ENCODE measurements at regions not wholly inside any gene's neighbourhood (a gene's known extent, or its start where the extent isn't known, plus 50 kb on each side); places are given as distances from the start of the nearest gene placed in this dataset.

DNA sequence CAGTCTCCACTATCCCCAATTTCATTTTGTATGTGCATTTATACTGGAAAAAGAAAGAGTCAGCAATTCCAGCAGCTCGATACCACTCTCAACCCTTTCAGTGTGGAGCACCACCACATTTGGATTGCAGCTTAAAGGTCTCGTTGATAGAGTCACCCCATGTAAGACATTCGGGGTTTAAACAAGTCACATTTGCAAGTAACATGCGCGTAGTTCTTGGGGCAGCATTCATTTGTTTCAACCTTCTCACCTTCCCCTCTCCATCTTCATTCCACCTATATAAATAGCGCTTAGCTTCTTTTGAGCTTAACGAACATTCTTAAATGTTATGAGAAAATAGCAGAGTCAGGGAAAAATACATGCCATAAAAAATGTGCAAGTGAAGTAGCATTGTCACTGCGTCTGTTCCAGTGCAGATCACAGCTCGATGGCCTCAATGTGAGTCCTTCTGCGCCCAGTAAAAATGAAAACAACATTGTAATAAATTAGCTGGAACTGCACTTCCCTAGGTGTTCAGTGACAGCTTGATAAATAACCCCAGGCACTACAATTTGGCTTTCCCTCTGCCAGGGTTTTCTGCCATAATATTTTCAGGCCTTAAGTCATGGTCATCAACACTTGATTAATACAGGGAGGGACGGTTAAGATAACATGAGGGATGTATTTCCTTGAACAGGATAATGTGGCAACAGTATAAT, 737.8 kb upstream of the NRSN1 start:
- no peaks in the 10 kb centered on the region for H3K4me1 Mint-ChIP-seq
- no peaks in the 10 kb centered on the region for H3K27me3 Mint-ChIP-seq
- no peak overlapping the region for H3K27ac Mint-ChIP-seq
- peaks cover 3% of the 10 kb centered on the region for H3K9me3 Mint-ChIP-seq
- no peaks in the 10 kb centered on the region for H3K36me3 Mint-ChIP-seq
- H3K4me3 Mint-ChIP-seq: no peak overlapping the region
- DNase-seq: no peak

DNA sequence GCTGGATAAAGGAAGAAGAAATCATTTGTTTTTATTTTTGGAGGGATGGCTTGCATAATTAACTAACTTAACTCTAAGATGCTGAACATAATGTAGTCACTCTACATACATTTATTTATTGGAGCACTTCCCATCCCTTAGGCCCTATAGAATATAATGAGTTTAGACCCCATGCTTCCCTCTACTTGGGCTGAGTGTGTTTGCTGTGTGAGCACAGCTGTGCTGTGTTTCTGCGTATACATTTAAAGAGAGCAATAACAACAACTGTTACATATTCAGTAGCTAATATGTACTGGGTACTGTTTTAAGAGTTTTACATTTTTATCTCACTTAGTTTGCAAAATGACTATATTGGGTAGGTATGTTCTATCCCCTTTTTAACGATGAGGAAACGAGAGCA, 736.6 kb upstream of the NRSN1 start:
- H3K4me1 Mint-ChIP-seq: no peaks in the 10 kb centered on the region

DNA sequence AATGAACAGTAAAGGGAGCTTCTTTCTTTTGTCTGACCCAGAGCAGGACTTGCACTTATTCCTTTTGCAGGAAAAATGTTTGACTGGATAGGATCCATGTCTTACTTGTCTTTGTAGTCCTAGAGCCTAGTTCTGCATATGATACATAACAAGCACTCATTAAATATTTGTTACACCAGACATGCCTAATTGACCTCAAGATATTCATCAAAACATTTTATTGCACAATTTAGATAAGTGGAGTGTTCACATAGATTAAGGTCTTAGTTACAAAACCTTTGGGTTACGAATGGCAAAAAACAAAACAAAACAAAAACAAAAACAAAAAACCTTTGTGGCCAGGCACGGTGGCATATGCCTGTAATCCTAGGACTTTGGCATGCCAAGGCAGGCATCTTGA, 735.8 kb upstream of the NRSN1 start:
- H3K36me3 Mint-ChIP-seq: no peaks in the 10 kb centered on the region
- H3K27me3 Mint-ChIP-seq: no peaks in the 10 kb centered on the region
- H3K4me1 Mint-ChIP-seq: no peaks in the 10 kb centered on the region
- DNase-seq: no peak
- peaks cover 3% of the 10 kb centered on the region for H3K9me3 Mint-ChIP-seq
- no peak overlapping the region for H3K4me3 Mint-ChIP-seq
- H3K27ac Mint-ChIP-seq: no peak overlapping the region

More for the DNA sequence above, 736.6 kb upstream of the NRSN1 start:
- Mint-ChIP-seq H3K4me3 (no peak overlapping the region), H3K27ac (no peak overlapping the region), H3K36me3 (no peaks in the 10 kb centered on the region), H3K27me3 (no peaks in the 10 kb centered on the region), H3K9me3 (peaks cover 3% of the 10 kb centered on the region)
- no peak for DNase-seq

DNA sequence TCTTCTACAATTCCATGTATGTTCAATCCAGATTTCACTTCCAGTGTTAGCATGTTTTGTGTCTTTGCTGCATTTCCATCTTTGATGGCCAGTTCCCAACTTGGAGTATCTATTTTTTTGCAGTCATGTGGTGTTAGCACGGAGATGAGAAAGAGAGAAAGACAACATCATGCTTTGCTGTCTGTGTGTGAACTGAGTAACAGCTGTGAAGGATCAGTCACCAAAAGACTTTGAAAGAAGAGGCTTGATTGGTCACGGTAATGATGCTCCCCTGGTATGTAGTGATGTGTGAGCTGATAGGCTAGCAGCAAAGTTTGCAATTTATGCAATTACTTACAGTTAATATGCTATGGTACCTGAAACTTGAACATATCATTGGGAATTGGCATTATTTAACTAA, 731.3 kb upstream of the NRSN1 start:
- H3K27ac Mint-ChIP-seq: no peak overlapping the region
- H3K4me1 Mint-ChIP-seq: no peaks in the 10 kb centered on the region
- H3K36me3 Mint-ChIP-seq: no peaks in the 10 kb centered on the region
- H3K27me3 Mint-ChIP-seq: no peaks in the 10 kb centered on the region
- no peak overlapping the region for H3K4me3 Mint-ChIP-seq
- H3K9me3 Mint-ChIP-seq: peaks cover 3% of the 10 kb centered on the region
- no peak for DNase-seq

DNA sequence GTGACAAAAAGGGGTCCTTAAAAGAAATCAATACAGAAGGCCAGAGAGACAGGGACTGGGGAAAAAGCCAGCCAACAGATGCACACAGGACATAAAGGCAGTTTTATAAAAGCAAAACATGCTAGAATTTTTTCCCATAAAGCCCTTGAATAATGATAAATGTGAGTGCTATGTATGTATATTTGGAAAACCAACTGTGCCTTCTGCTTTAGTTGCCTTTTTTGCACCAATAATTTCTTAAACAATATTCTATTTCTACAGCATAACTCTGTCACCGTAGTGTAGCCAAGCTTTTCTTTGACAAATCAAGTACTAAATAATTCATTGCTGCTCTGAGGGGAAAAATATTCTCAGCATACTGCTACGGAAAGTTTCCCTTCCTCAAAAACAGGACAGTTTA, 730.6 kb upstream of the NRSN1 start:
- DNase-seq: no peak
- no peaks in the 10 kb centered on the region for H3K27me3 Mint-ChIP-seq
- H3K4me1 Mint-ChIP-seq: no peaks in the 10 kb centered on the region
- H3K4me3 Mint-ChIP-seq: no peak overlapping the region
- H3K27ac Mint-ChIP-seq: no peak overlapping the region
- H3K36me3 Mint-ChIP-seq: no peaks in the 10 kb centered on the region
- H3K9me3 Mint-ChIP-seq: peaks cover 2% of the 10 kb centered on the region

DNA sequence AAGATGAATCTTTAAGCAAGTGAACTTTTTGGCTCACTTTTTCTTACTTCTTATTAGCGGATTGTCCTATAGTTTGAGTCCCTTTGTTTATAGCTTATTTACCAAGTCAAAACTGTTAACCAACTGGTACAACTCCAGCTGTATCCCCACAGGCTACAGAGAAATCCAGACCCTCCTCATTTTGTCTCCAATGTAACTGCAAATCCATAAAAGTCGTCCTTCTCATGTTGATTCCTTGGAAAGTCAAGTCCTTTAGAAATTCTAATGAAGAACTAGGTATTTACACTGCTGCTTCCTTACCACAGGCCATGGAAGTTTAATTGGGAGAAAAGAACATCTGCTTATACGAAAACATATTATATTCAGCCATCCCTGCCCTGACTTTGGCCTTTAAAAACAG, 729.1 kb upstream of the NRSN1 start:
- H3K4me3 Mint-ChIP-seq: no peak overlapping the region
- H3K4me1 Mint-ChIP-seq: no peaks in the 10 kb centered on the region
- H3K27me3 Mint-ChIP-seq: no peaks in the 10 kb centered on the region
- no peaks in the 10 kb centered on the region for H3K36me3 Mint-ChIP-seq
- H3K9me3 Mint-ChIP-seq: no peaks in the 10 kb centered on the region
- H3K27ac Mint-ChIP-seq: no peak overlapping the region
- no peak for DNase-seq

DNA sequence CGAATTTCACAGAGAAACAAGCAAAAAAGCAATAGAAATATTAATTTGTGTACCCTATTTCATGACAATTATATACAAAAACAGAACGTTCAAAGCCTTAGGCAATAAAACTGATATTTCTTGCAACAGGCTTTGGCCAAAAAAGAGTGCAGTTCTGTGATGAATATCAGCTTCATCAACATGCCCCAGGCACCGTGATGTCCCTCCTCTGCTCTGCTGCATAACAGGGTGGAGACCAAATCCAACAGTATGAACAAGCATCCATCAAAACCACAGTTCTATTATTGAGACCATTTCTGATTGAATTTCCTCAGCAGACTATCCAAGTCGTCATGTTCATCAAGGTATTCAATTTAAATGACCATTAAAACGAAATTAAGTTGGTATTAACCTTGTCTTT, 722.6 kb upstream of the NRSN1 start:
- Mint-ChIP-seq H3K27ac (no peak overlapping the region), H3K4me3 (no peak overlapping the region), H3K9me3 (no peaks in the 10 kb centered on the region), H3K27me3 (no peaks in the 10 kb centered on the region), H3K4me1 (no peaks in the 10 kb centered on the region), H3K36me3 (no peaks in the 10 kb centered on the region)
- no peak for DNase-seq

DNA sequence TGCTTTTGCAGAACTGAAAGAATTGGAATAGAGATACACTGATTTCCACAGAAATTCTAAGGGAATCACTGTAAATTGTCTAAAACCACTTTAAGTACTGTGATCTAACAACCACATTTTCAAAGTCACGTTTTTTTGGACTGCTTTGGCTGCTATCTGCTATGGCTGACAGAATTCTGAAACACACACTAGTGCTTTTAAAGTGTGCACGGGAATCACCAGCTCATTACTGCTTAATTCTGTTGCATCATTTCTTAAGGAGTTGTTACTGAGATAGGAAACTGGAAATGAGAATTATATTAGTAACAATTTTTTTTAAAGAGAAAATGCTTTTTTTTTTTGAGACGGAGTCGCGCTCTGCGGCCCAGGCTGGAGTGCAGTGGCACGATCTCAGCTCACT, 716.5 kb upstream of the NRSN1 start:
- Mint-ChIP-seq H3K27ac (no peak overlapping the region), H3K4me3 (no peak overlapping the region), H3K9me3 (peaks cover 3% of the 10 kb centered on the region), H3K36me3 (no peaks in the 10 kb centered on the region), H3K4me1 (no peaks in the 10 kb centered on the region), H3K27me3 (no peaks in the 10 kb centered on the region)
- no peak for DNase-seq

DNA sequence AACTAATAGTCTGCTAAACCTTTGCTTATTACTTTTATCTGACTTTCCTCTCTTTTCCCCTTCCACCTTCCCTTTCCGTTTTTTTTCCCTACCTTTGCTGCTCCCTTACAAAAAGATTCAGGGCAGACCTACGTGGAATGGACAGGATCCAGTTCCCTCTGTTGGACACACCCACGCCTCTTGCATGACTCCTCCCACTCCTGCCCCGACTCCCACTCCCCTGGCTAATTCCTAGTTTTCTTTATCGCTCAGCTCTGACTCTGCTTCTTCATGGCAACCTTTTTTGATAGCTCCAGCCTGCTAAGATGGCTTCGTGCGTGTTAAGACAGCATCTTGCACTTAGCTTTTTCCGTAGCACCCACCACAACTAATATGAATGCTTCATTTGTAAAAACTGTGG, 715.6 kb upstream of the NRSN1 start:
- no peak for DNase-seq
- no peak overlapping the region for H3K27ac Mint-ChIP-seq
- peaks cover 3% of the 10 kb centered on the region for H3K9me3 Mint-ChIP-seq
- no peaks in the 10 kb centered on the region for H3K36me3 Mint-ChIP-seq
- H3K4me3 Mint-ChIP-seq: no peak overlapping the region
- H3K4me1 Mint-ChIP-seq: no peaks in the 10 kb centered on the region
- H3K27me3 Mint-ChIP-seq: no peaks in the 10 kb centered on the region

DNA sequence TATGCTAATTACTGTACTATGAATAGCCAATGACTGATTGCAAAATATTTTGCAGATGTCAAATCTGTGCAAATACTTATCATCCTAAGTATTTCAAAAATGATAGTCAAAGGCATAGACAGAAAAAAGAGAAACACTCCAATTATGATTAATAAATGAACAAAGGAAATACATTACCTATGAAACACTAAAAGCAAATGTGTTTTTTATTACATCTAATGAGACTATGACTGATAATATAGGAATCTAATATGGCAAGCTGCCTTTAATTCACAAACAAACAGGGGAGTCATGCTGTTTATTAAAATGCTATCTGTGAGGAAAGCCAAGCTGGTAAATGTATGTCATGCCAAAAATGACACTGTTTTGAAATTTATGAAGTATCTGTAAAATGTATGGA, 713.2 kb upstream of the NRSN1 start:
- Mint-ChIP-seq H3K9me3 (peaks cover 3% of the 10 kb centered on the region), H3K4me3 (no peak overlapping the region), H3K4me1 (no peaks in the 10 kb centered on the region), H3K36me3 (no peaks in the 10 kb centered on the region), H3K27ac (no peak overlapping the region), H3K27me3 (no peaks in the 10 kb centered on the region)
- DNase-seq: no peak

DNA sequence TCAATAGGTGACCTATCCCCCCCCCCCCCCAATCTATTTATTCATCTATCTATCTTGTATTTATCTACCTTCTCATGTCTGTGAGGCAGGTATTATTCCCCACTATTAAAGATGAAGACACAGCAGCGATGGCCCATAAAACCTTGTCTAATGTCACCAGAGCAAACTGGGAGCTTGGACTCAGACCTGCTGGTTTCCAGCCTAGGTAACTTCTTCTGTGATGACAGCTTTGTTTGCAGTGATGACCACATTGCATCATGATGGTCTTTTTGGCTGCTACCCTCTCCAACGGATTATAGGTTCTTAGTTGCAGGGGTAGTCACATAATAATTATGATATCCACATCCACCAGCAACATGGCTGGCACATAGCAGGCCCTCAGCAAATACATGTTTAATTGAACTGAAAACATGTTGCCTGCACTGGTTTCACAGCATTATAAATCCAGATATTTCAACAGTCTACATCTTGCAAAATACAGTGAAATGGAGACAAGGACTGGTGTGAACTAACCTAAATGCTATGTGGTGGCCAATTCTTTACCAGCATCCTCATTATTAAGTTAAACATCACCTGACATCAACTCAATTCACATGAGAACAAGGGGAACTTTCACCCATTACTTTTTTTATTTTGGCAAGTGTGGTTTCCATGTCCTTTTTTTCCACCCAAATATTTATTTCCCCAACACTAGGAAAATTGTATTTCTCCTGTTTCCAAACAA, 712.5 kb upstream of the NRSN1 start:
- Mint-ChIP-seq H3K27me3 (no peaks in the 10 kb centered on the region), H3K4me3 (no peak overlapping the region), H3K9me3 (peaks cover 3% of the 10 kb centered on the region), H3K4me1 (no peaks in the 10 kb centered on the region), H3K27ac (no peak overlapping the region), H3K36me3 (no peaks in the 10 kb centered on the region)
- no peak for DNase-seq

DNA sequence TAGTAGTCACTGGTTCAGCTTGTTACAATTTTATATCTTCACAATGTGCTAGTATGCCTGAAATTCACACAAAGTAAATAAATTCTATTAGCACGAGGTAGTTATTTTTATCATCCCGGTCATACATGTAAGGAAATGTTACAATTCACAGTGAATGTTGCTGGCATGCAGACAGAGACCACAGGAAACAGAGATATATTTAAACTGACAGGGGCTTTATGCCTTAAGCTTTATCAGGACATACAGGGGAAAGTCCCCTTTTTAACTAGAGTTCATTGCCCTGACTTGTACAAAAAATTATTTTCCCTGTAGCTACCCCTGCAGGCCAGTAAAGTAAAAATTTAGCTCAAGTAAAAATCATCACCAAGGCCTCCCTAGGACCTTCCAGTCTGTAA, 712.0 kb upstream of the NRSN1 start:
- no peaks in the 10 kb centered on the region for H3K4me1 Mint-ChIP-seq
- H3K9me3 Mint-ChIP-seq: peaks cover 3% of the 10 kb centered on the region
- no peaks in the 10 kb centered on the region for H3K36me3 Mint-ChIP-seq
- no peak overlapping the region for H3K4me3 Mint-ChIP-seq
- H3K27ac Mint-ChIP-seq: no peak overlapping the region
- no peaks in the 10 kb centered on the region for H3K27me3 Mint-ChIP-seq
- DNase-seq: no peak

DNA sequence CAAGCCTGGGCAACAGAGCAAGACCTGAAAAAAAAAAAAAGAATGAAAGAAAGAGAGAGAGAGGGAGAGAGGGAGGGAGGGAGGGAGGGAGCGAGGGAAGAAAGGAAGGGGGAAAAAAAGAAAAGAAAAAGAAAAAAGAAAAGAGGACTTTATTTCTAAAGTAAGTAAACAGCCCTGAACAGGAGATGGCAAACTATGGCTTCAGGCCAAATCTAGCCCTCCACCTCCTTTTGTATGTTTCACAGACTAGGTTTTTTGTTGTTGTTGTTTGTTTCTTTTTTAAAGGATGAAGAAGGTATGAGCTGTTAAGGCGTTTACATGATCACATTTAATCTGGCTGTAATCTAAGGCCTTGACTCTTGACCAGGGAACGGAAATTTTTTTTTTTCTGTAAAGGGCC, 711.1 kb upstream of the NRSN1 start:
- H3K4me3 Mint-ChIP-seq: no peak overlapping the region
- peaks cover 3% of the 10 kb centered on the region for H3K9me3 Mint-ChIP-seq
- no peak overlapping the region for H3K27ac Mint-ChIP-seq
- no peaks in the 10 kb centered on the region for H3K36me3 Mint-ChIP-seq
- no peaks in the 10 kb centered on the region for H3K27me3 Mint-ChIP-seq
- H3K4me1 Mint-ChIP-seq: no peaks in the 10 kb centered on the region
- no peak for DNase-seq

DNA sequence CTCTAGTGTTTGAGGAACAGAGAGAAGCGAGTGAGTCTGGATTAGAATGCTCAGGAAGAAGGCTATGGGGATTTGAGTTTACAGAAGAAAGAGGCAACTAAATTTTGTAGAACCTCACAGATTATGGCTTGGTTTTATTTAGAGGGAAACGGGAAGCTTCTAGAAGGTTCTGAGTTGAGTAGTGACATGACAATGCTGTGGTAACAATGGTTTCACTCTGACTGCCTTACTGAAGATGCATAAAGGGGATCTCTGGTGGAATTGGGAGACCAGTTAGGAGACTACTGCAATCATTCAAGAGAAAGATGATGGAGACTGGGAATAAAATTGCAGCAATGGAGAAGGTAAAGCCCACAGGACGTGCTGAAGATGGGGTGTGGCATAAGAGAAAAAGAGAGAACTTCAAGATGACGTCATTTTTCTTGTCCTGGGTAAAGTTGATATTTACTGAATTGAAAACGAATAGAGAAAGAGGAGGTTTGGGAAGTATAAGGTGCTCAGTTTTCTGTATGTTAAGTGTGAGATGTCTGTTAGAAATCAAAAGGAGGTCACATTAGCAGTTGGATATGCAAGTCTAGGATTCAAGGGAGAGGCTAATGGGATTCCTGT, 710.1 kb upstream of the NRSN1 start:
- Mint-ChIP-seq H3K27ac (no peak overlapping the region), H3K4me1 (no peaks in the 10 kb centered on the region), H3K27me3 (no peaks in the 10 kb centered on the region), H3K9me3 (peaks cover under 1% of the 10 kb centered on the region), H3K4me3 (no peak overlapping the region), H3K36me3 (no peaks in the 10 kb centered on the region)
- no peak for DNase-seq

DNA sequence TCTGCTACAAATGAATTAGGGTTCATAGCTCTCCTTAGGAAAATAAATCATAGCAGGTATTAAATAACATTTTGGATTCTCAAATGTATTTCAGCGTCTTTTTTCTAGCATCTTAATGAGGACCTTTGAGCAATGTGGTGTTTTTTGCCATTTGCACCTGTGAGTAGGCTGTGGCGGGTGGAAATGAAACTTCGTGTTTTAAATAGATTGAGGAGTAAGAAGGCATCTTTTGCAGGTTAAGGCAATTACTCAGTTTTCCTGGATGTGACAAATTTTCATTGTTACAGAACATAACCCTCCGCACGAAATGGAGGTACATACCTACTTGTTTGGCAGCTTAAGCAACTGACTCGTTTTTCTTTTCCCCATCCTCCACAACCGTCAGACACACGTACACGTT, 708.9 kb upstream of the NRSN1 start:
- Mint-ChIP-seq H3K27ac (no peak overlapping the region), H3K9me3 (no peaks in the 10 kb centered on the region)
- no peak for DNase-seq

DNA sequence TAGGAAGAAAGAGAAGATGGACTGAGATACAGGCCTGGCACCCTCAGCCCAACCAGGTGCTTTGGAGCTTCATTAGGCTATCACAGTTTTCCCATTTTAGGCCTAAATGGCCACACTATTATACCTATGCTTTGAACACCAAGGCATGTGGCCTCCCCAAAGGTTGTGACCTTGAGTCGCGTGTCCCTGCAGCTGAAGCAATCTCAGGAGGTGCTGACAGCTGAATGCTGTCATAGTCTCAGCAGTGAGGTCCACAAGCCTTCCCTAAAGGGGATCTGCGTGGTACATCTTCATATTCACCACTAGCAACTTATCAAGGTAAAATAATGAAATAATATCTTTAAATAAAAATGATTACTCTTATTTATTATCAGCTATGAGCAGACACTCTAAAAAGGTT, 707.9 kb upstream of the NRSN1 start:
- no peak overlapping the region for H3K4me3 Mint-ChIP-seq
- no peaks in the 10 kb centered on the region for H3K36me3 Mint-ChIP-seq
- H3K27ac Mint-ChIP-seq: no peak overlapping the region
- no peak for DNase-seq
- no peaks in the 10 kb centered on the region for H3K27me3 Mint-ChIP-seq
- H3K9me3 Mint-ChIP-seq: no peaks in the 10 kb centered on the region
- H3K4me1 Mint-ChIP-seq: no peaks in the 10 kb centered on the region

More for the DNA sequence above, 708.9 kb upstream of the NRSN1 start:
- no peaks in the 10 kb centered on the region for H3K4me1 Mint-ChIP-seq
- no peaks in the 10 kb centered on the region for H3K27me3 Mint-ChIP-seq
- no peaks in the 10 kb centered on the region for H3K36me3 Mint-ChIP-seq
- no peak overlapping the region for H3K4me3 Mint-ChIP-seq

All from activated naive CD8-positive, alpha-beta T cell treated with anti-CD3 and anti-CD28 coated beads for 36 hours (primary cell).